Activated naive CD8-positive, alpha-beta T cell (primary cell): ENCODE measurements at regions not wholly inside any gene's neighbourhood (a gene's known extent, or its start where the extent isn't known, plus 50 kb on each side); places are given as distances from the start of the nearest gene placed in this dataset.
A peak's percentile ranks its signal among the peaks of the same experiment; 100 is the strongest.

Source experiments
- H3K27ac Mint-ChIP-seq: one replicate; pipeline ENCODE4 v1.8.0; 2021; ENCODE audit warnings: mixed read lengths
- H3K27me3 Mint-ChIP-seq: one replicate; pipeline ENCODE4 v1.8.0; 2021; ENCODE audit warnings: mixed read lengths
- H3K36me3 Mint-ChIP-seq: one replicate; pipeline ENCODE4 v1.8.0; 2021; ENCODE audit warnings: mixed read lengths
- H3K4me1 Mint-ChIP-seq: one replicate; pipeline ENCODE4 v1.8.0; 2021; ENCODE audit warnings: low read depth, mixed read lengths
- H3K4me3 Mint-ChIP-seq: one replicate; pipeline ENCODE4 v1.8.0; 2021; ENCODE audit warnings: mild to moderate bottlenecking, mixed read lengths
- H3K9me3 Mint-ChIP-seq: one replicate; pipeline ENCODE4 v1.8.0; 2021; ENCODE audit warnings: low read depth, mixed read lengths

DNA sequence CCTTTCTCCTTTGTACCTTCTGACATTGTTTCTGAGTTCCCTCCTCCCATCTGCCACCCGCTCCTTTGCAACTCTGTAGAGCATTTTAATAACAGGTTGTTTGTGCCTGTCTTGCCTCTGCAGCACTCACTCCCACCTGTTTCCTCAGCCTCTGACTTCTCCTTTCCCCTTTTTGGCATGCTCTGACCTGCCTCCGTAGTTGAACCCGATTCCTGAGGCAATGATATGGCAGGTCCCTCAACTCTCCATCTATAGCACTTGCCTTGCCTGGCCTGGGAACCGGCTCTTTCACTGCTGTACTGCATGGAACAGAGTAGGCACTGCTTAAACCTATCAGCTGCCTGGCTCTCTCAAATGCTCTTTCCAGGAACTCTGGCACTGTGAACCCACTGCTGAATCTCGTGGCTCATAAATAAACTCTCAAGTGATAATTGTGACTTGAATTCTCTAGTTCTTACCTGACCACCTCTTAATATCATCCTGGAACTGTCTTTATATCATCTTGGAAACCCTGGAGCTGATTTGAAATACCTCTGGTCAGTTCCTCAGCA, 50.3 kb downstream of the UTRN start:
- Mint-ChIP-seq H3K4me3 (peak overlapping the region; percentile 83), H3K36me3 (no peaks in the 10 kb centered on the region), H3K27ac (peak overlapping the region; percentile 22), H3K9me3 (no peaks in the 10 kb centered on the region), H3K27me3 (no peaks in the 10 kb centered on the region), H3K4me1 (peaks cover 54% of the 10 kb centered on the region)

GRCh38 chr6:144335914-144336313, 50.8 kb downstream of the UTRN start:
- Mint-ChIP-seq H3K36me3 (no peaks in the 10 kb centered on the region), H3K4me1 (peaks cover 56% of the 10 kb centered on the region), H3K27me3 (no peaks in the 10 kb centered on the region), H3K9me3 (no peaks in the 10 kb centered on the region), H3K4me3 (peak overlapping the region; percentile 83), H3K27ac (peak overlapping the region; percentile 22)

GRCh38 chr6:144336900-144337299, 51.8 kb downstream of the UTRN start:
- H3K36me3 Mint-ChIP-seq = no peaks in the 10 kb centered on the region
- no peaks in the 10 kb centered on the region for H3K27me3 Mint-ChIP-seq
- H3K4me3 Mint-ChIP-seq = no peak overlapping the region
- peak overlapping the region; percentile 59 for H3K27ac Mint-ChIP-seq
- H3K9me3 Mint-ChIP-seq = no peaks in the 10 kb centered on the region
- H3K4me1 Mint-ChIP-seq = peaks cover 64% of the 10 kb centered on the region

DNA sequence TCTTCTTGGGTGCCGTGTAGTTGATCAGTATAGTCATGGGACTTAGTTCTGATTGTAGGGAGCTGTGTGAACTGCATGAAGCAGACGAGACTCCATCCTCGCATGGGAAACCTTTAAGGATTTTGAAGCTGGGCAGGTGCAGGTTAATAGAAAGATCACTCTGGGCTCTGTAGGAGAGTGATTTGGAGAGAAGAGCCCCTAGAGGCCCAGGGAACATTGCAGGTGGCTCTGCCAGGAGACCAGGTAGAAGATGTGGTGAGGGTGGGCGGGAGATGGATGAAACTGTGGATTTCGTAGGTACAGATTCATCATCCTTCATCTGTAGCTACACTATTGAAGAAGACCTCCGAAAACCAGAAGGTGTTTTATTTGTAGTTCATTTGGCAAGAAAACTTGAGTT, 53.3 kb downstream of the UTRN start:
- Mint-ChIP-seq H3K4me1 (peaks cover 73% of the 10 kb centered on the region), H3K9me3 (no peaks in the 10 kb centered on the region), H3K36me3 (no peaks in the 10 kb centered on the region), H3K4me3 (no peak overlapping the region), H3K27ac (no peak overlapping the region), H3K27me3 (no peaks in the 10 kb centered on the region)

- no peaks in the 10 kb centered on the region for H3K27me3 Mint-ChIP-seq
- H3K27ac Mint-ChIP-seq = no peak overlapping the region
- no peaks in the 10 kb centered on the region for H3K36me3 Mint-ChIP-seq
- H3K4me1 Mint-ChIP-seq = peaks cover 73% of the 10 kb centered on the region
- H3K9me3 Mint-ChIP-seq = no peaks in the 10 kb centered on the region
- H3K4me3 Mint-ChIP-seq = no peak overlapping the region
These were observed 54.0 kb downstream of the UTRN start for GRCh38 chr6:144338951-144339700.

DNA sequence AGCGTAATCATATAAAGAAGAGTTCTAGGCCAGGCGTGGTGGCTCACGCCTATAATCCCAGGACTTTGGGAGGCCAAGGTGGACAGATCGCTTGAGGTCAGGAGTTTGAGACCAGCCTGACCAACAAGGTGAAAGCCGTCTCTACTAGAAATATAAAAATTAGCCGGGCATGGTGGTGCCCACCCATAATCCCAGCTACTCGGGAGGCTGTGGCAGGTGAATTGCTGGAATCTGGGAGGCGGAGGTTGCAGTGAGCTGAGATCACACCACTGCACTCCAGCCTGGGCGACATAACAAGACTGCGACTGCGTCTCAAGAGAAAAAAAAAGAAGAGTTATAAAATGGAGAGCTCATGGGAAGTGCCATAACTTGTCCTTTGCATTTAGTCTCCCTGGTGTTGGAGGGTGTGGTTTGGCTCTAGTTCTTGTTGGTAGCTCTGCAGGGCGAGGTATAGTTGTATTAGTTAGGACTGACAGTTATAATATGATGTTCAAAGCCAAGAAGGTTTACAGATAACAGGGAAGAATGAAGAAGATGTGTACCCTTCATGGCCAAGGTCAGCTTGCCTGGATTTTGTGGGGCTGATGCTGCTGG, 54.8 kb downstream of the UTRN start:
- no peaks in the 10 kb centered on the region for H3K36me3 Mint-ChIP-seq
- H3K9me3 Mint-ChIP-seq = no peaks in the 10 kb centered on the region
- no peak overlapping the region for H3K4me3 Mint-ChIP-seq
- H3K27me3 Mint-ChIP-seq = no peaks in the 10 kb centered on the region
- peaks cover 71% of the 10 kb centered on the region for H3K4me1 Mint-ChIP-seq
- no peak overlapping the region for H3K27ac Mint-ChIP-seq

DNA sequence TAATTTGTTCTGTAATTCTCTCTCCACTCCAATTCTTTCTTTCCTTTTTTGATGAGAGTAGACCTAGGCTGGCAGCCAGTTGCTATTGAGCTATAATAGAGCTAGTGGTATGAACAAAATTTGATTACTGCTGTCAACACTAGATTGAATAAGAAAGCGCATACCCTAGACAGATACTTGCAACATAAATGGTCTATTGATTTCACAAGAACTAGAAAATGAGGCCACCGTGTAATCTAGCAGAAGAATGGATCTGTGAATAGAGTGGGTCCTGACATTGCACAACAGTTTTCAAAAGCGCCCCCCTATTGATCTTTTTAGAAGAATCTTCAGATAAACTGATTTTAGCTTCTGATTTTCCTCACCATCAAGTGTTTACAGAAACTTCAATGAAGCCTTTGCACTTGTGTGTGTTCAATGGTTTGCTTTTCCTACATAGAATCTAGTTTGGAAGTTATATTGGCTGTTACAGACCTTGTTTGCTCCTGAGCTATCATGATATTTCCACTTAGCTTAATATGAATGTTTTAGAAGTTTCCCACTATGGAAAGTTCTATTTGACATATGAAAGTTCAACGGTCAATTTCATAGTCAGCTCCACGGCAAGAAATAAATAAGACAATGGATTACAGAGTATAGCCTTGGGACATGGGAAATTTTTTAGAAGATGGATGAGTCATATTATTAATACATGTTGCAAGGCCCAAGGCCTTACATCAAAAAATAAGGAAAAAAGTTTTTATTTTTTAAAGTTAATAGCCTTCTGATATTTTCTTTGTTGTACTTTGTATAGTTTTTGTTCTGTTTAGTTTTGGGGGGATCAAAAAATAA, 55.6 kb downstream of the UTRN start:
- Mint-ChIP-seq H3K27ac (no peak overlapping the region), H3K9me3 (no peaks in the 10 kb centered on the region), H3K36me3 (no peaks in the 10 kb centered on the region), H3K27me3 (no peaks in the 10 kb centered on the region), H3K4me3 (no peak overlapping the region), H3K4me1 (peaks cover 71% of the 10 kb centered on the region)

DNA sequence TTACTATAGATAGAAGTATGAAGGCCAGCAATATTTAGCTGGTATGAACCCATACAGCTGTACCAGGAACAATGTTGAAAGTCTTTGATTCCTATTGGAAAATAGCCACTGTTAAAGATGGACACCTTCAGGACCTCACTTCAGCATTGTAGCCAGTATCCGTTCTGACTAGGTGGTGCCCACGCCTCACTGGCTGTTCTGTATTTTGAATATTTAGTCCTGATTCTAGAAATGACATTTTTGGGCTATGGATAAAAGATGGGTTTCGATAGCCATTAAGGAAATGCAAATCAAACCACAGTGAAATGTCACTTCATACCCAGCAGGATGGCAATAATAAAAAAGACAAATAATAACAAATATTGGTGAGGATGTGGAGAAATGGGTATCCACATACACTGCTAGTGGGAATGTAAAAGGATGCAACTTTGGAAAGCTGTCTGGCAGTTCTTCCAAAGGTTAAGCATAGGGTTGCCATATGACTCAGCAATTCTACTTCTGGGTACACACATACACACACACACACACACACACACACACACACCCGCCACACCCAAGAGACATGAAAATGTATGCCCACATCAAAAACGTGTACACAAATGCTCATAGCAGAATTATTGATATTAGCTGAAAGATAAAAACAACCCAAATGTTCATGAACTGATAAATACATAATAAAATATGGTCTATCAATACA, 56.8 kb downstream of the UTRN start:
- Mint-ChIP-seq H3K36me3 (no peaks in the 10 kb centered on the region), H3K27me3 (no peaks in the 10 kb centered on the region), H3K27ac (no peak overlapping the region), H3K4me1 (peaks cover 67% of the 10 kb centered on the region), H3K4me3 (no peak overlapping the region), H3K9me3 (no peaks in the 10 kb centered on the region)

DNA sequence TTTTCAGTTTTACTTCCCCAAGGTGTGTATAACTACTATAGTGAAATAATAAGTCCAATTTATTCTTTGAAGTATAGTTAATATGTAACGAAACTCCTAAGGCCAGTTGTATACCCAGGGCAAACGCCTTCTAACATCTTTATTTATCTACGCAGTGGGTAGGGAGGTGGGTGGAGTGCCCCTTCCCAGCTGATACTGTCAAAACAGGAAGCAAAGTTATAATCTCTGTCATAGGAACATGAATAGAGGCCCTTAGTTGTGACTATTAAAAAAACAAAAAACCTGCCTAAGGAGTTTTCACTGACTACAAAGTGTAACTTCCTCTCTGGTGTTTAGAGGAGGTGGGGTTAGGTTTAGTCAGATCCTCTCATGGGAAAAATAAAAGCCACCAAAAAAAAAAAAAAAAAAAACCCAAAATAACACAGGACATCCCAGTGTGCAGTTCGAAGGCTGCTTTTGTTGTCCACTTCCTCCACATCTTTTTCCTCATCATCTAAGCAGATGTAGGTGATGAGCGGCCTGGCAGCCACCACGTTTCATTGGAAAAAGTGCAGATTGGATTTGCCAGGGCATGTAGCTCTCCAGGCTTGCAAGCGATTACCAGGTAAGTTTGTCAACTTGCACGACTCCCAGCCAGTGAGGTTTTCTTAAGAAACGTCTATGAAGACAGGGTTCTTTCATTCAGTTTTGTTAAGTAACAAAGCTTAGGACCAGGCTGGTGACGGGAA, 58.7 kb downstream of the UTRN start:
- no peaks in the 10 kb centered on the region for H3K9me3 Mint-ChIP-seq
- peak overlapping the region; percentile 99 for H3K27ac Mint-ChIP-seq
- H3K36me3 Mint-ChIP-seq = peaks cover 9% of the 10 kb centered on the region
- H3K27me3 Mint-ChIP-seq = no peaks in the 10 kb centered on the region
- peaks cover 71% of the 10 kb centered on the region for H3K4me1 Mint-ChIP-seq
- H3K4me3 Mint-ChIP-seq = peak overlapping the region; percentile 93

- Mint-ChIP-seq H3K36me3 (peaks cover 9% of the 10 kb centered on the region), H3K9me3 (no peaks in the 10 kb centered on the region), H3K27me3 (no peaks in the 10 kb centered on the region), H3K4me1 (peaks cover 75% of the 10 kb centered on the region), H3K4me3 (peak overlapping the region; percentile 93), H3K27ac (peak overlapping the region; percentile 99)
These were observed 59.5 kb downstream of the UTRN start for GRCh38 chr6:144344646-144345045.

- H3K4me3 Mint-ChIP-seq = peak overlapping the region; percentile 93
- peak overlapping the region; percentile 99 for H3K27ac Mint-ChIP-seq
- H3K9me3 Mint-ChIP-seq = no peaks in the 10 kb centered on the region
- peaks cover 9% of the 10 kb centered on the region for H3K36me3 Mint-ChIP-seq
- no peaks in the 10 kb centered on the region for H3K27me3 Mint-ChIP-seq
- peaks cover 80% of the 10 kb centered on the region for H3K4me1 Mint-ChIP-seq
These were observed 60.3 kb downstream of the UTRN start for GRCh38 chr6:144345451-144345850.

GRCh38 chr6:144346719-144347447, 61.7 kb downstream of the UTRN start:
- Mint-ChIP-seq H3K36me3 (peaks cover 9% of the 10 kb centered on the region), H3K27ac (peak overlapping the region; percentile 96), H3K4me3 (peak overlapping the region; percentile 84), H3K27me3 (no peaks in the 10 kb centered on the region), H3K9me3 (no peaks in the 10 kb centered on the region), H3K4me1 (peaks cover 84% of the 10 kb centered on the region)

- peaks cover 9% of the 10 kb centered on the region for H3K36me3 Mint-ChIP-seq
- no peaks in the 10 kb centered on the region for H3K27me3 Mint-ChIP-seq
- H3K27ac Mint-ChIP-seq = peak overlapping the region; percentile 96
- peak overlapping the region; percentile 84 for H3K4me3 Mint-ChIP-seq
- H3K4me1 Mint-ChIP-seq = peaks cover 85% of the 10 kb centered on the region
- no peaks in the 10 kb centered on the region for H3K9me3 Mint-ChIP-seq
These were observed 62.3 kb downstream of the UTRN start for GRCh38 chr6:144347448-144347759.

DNA sequence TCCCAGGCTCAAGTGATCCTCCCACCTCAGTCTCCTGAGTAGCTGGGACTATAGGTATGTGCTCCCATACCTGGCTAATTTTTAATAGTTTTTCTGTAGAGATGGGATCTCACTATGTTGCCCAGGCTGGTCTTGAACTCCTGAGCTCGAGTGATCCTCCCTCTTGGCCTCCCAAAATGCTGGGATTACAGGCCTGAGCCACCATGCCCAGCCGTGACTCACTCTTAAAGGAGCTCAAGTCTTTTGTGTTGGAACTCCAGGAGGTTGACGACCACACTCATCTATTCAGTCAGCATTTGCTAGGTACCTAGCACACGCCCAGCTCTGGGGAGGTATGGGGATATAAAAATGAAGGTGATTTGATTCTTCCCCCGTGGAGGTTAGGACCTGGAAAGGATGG, 62.8 kb downstream of the UTRN start:
- peak overlapping the region; percentile 27 for H3K4me3 Mint-ChIP-seq

More for the DNA sequence above, 62.8 kb downstream of the UTRN start:
- Mint-ChIP-seq H3K9me3 (no peaks in the 10 kb centered on the region), H3K4me1 (peaks cover 85% of the 10 kb centered on the region), H3K36me3 (peaks cover 9% of the 10 kb centered on the region), H3K27ac (peak overlapping the region; percentile 96), H3K27me3 (no peaks in the 10 kb centered on the region)
